ENCODE measurements at regions not wholly inside any gene's neighbourhood (a gene's known extent, or its start where the extent isn't known, plus 50 kb on each side); places are given as distances from the start of the nearest gene placed in this dataset.

DNA sequence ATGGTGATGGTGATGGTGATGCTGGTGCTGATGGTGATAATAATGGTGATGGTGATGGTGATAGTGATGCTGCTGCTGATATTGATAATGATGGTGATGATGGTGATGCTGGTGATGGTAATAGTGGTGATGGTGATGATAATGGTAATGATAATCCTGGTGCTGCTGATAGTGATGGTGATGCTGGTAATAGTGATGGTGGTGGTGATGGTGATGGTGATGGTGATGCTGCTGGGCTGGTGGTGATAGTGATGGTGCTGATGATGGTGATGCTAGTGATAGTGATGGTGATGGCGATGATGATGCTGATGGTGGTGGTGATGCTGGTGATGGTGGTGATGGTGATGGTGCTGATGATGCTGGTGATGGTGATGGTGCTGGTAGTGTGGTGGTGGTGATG is 58.4 kb upstream of the IGSF21 start:
- DNase-seq (ENCODE audit: low spot score) = no peak
- TF ChIP-seq, protein P1, sequence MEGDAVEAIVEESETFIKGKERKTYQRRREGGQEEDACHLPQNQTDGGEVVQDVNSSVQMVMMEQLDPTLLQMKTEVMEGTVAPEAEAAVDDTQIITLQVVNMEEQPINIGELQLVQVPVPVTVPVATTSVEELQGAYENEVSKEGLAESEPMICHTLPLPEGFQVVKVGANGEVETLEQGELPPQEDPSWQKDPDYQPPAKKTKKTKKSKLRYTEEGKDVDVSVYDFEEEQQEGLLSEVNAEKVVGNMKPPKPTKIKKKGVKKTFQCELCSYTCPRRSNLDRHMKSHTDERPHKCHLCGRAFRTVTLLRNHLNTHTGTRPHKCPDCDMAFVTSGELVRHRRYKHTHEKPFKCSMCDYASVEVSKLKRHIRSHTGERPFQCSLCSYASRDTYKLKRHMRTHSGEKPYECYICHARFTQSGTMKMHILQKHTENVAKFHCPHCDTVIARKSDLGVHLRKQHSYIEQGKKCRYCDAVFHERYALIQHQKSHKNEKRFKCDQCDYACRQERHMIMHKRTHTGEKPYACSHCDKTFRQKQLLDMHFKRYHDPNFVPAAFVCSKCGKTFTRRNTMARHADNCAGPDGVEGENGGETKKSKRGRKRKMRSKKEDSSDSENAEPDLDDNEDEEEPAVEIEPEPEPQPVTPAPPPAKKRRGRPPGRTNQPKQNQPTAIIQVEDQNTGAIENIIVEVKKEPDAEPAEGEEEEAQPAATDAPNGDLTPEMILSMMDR (IDR thresholded peaks at IDR 0.05; ENCODE audit: extremely low read depth, insufficient read depth, missing control alignments) = no peak
- in situ Hi-C loops (cut with MboI; ENCODE audit: low pct_unique_long_range_greater_than_20kb, low sequenced_read_pairs, unreplicated experiment) = no loop called here

DNA sequence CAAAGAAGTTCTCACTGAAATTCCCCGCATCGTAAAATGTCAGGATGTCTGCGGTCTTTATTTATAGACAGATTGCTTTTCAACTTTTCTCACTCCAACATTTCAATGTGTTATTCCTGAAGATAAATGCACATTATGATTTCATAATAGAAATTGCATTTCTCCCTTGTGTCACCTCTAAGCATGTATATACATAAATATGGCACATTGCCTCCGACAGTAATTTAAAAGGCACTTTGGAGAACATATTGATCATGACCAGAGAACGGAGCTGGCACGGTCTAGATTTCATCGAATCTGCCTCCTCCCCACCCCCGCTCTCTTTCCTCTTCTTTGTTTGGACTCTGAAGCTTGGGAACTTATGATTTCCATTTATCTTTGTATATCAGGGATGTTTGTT is 54.9 kb upstream of the IGSF21 start:
- in situ Hi-C loops (cut with MboI; ENCODE audit: low pct_unique_long_range_greater_than_20kb, low sequenced_read_pairs, unreplicated experiment) = no loop called here
- no peak for DNase-seq (ENCODE audit: low spot score)
- TF ChIP-seq, protein P1 (IDR thresholded peaks at IDR 0.05; ENCODE audit: extremely low read depth, insufficient read depth, missing control alignments) = no peak

DNA sequence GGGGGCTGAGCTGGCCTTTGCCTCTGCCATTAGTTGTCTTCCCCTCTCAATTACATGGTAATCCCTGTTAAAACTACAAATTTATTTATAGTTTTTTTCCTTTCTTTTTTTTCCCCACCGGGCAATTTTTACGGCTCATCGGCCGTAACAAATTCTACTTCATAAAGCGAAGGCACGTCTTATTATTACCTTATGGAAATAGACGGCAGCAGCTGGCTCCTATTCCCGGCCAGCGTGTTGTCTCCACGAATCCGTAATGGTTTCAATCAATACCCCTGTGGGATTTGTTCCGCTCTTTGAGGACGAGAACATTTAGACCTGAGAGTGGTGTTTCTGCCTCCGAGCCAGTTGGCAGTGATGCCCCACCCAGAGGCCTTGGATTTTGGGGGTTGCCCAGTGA is 52.4 kb upstream of the IGSF21 start:
- DNase-seq (ENCODE audit: low spot score) = no peak
- TF ChIP-seq, protein P1 (IDR thresholded peaks at IDR 0.05; ENCODE audit: extremely low read depth, insufficient read depth, missing control alignments) = no peak
- in situ Hi-C loops (cut with MboI; ENCODE audit: low pct_unique_long_range_greater_than_20kb, low sequenced_read_pairs, unreplicated experiment) = no loop called here

DNA sequence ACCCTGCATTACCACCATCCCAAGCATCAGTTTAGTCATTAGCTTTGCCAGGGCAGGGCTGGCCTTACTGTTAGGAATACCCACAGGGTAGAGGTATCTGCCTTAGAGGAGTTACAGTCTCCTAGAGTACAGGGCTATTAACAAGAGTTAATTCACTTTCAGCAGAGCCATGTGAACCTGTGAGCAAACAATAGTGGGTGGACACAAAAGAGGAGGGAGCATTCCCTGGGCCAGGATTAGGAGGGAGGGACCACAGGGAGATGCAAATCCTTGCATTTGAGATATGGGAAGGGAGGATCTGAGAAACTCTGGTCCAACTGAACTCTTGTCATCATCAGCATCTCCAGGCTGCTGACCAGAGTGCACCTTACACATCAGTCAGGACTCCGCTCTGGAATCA is 51.1 kb upstream of the IGSF21 start:
- in situ Hi-C loops (cut with MboI; ENCODE audit: low pct_unique_long_range_greater_than_20kb, low sequenced_read_pairs, unreplicated experiment) = no loop called here
- DNase-seq (ENCODE audit: low spot score) = no peak
- TF ChIP-seq, protein P1 (IDR thresholded peaks at IDR 0.05; ENCODE audit: extremely low read depth, insufficient read depth, missing control alignments) = no peak

DNA sequence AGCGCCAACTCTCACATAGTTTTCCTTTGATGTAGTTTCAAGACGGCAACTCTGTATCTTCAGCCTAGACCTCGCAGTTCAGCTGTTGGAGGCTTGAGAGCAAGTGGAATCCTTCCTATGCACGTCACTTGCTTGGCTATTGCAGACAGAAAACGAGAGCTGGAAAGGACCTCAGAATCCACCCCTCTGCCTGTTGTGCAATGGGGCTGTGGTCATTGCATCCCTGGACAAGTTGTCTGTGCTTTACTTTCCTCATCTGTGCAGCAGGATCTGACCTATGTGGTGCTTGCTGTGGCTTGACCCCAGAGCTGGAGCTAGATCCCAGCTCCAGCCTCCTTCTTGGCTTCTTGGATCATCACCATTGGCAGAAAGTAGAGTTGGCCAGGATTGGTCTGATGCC is 50.0 kb upstream of the IGSF21 start:
- TF ChIP-seq, protein P1 (IDR thresholded peaks at IDR 0.05; ENCODE audit: extremely low read depth, insufficient read depth, missing control alignments) = no peak
- in situ Hi-C loops (cut with MboI; ENCODE audit: low pct_unique_long_range_greater_than_20kb, low sequenced_read_pairs, unreplicated experiment) = no loop called here
- DNase-seq (ENCODE audit: low spot score) = no peak

Measured in GM13977 (cell line).